Gastroesophageal sphincter (tissue), 3 donors: ENCODE measurements at regions not wholly inside any gene's neighbourhood (a gene's known extent, or its start where the extent isn't known, plus 50 kb on each side); places are given as distances from the start of the nearest gene placed in this dataset.

Experiments used
- CTCF ChIP-seq, 4 experiments: fragments of 200-600 bp in 2 of 4; fragments of 450-650 bp in 2 of 4; sonication (generic) in 1 of 4; IDR thresholded peaks; one replicate each; pipeline ENCODE4 v1.5.1; 2017 to 2019; ENCODE audit warnings: antibody characterized with exemption in 4 of 4, mild to moderate bottlenecking in 2 of 4, moderate library complexity in 2 of 4
- POLR2A ChIP-seq, 2 donors: fragments of 450-650 bp; IDR thresholded peaks; one replicate each; pipeline ENCODE4 v1.6.1; 2017; ENCODE audit warnings: antibody characterized with exemption in 2 of 2, mild to moderate bottlenecking in 2 of 2, moderate library complexity in 1 of 2

- no peak for TF ChIP-seq CTCF (IDR thresholded peaks at IDR 0.05)
- TF ChIP-seq POLR2A (IDR thresholded peaks at IDR 0.05): no peak
Observed at GRCh38 chr21:16519644-16520043, 789.9 kb downstream of the USP25 start.
